ENCODE measurements at regions not wholly inside any gene's neighbourhood (a gene's known extent, or its start where the extent isn't known, plus 50 kb on each side); places are given as distances from the start of the nearest gene placed in this dataset.

GRCh38 chr20:51284871-51285270 is 257.6 kb downstream of the NFATC2 start:
- no peak for FAIRE-seq
- WGBS (ENCODE audit: missing lambda C conversion rate): 45% methylated on average over 6 of the region's 6 CpGs
- H3K4me1 ChIP-seq: no peaks in the 10 kb centered on the region
- H3K4me2 ChIP-seq: no peak overlapping the region
- DNase-seq (ENCODE audit: low read depth in 1 of 2, low spot score in 1 of 2): no peak
- TF ChIP-seq CBX2 (IDR thresholded peaks at IDR 0.05; ENCODE audit: borderline replicate concordance, low read depth) (no peak), ZNF302 (CRISPR knock-in tag; IDR thresholded peaks at IDR 0.05) (no peak), MAX (IDR thresholded peaks at IDR 0.05) (no peak), PHF8 (IDR thresholded peaks at IDR 0.05; ENCODE audit: borderline replicate concordance, low read depth) (no peak), JUN (IDR thresholded peaks at IDR 0.05) (no peak), GATA3 (IDR thresholded peaks at IDR 0.05; ENCODE audit: borderline replicate concordance) (no peak), POLR2A (IDR thresholded peaks at IDR 0.05; ENCODE audit: low read length) (no peak), HOXB5 (CRISPR knock-in tag; IDR thresholded peaks at IDR 0.05) (no peak), CEBPB (IDR thresholded peaks at IDR 0.05) (no peak), MYC (IDR thresholded peaks at IDR 0.05; ENCODE audit: borderline replicate concordance, low read length) (no peak), JUNB (IDR thresholded peaks at IDR 0.05) (no peak), POLR2AphosphoS2 (conservative IDR thresholded peaks at IDR 0.05; ENCODE audit: low read length) (no peak), ELK1 (IDR thresholded peaks at IDR 0.05; ENCODE audit: low read depth, low read length) (no peak), RARB (CRISPR knock-in tag; IDR thresholded peaks at IDR 0.05) (no peak), FOSB (CRISPR knock-in tag; IDR thresholded peaks at IDR 0.05) (no peak), FOXS1 (CRISPR knock-in tag; IDR thresholded peaks at IDR 0.05) (no peak)
- TF ChIP-seq, protein P1, sequence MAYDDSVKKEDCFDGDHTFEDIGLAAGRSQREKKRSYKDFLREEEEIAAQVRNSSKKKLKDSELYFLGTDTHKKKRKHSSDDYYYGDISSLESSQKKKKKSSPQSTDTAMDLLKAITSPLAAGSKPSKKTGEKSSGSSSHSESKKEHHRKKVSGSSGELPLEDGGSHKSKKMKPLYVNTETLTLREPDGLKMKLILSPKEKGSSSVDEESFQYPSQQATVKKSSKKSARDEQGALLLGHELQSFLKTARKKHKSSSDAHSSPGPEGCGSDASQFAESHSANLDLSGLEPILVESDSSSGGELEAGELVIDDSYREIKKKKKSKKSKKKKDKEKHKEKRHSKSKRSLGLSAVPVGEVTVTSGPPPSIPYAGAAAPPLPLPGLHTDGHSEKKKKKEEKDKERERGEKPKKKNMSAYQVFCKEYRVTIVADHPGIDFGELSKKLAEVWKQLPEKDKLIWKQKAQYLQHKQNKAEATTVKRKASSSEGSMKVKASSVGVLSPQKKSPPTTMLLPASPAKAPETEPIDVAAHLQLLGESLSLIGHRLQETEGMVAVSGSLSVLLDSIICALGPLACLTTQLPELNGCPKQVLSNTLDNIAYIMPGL (CRISPR knock-in tag; IDR thresholded peaks at IDR 0.05; ENCODE audit: borderline replicate concordance): no peak
- TF ChIP-seq, protein P2, sequence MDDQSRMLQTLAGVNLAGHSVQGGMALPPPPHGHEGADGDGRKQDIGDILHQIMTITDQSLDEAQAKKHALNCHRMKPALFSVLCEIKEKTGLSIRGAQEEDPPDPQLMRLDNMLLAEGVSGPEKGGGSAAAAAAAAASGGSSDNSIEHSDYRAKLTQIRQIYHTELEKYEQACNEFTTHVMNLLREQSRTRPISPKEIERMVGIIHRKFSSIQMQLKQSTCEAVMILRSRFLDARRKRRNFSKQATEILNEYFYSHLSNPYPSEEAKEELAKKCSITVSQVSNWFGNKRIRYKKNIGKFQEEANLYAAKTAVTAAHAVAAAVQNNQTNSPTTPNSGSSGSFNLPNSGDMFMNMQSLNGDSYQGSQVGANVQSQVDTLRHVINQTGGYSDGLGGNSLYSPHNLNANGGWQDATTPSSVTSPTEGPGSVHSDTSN (IDR thresholded peaks at IDR 0.05): no peak
- no peak overlapping the region for H3K4me3 ChIP-seq
- peaks cover 9% of the 10 kb centered on the region; the same call in 2 of the 3 replicates for H3K9me3 ChIP-seq
- no peak overlapping the region for H3K27ac ChIP-seq
- CTCF ChIA-PET: interaction anchor here (1.1 to 3.0 kb wide), 5 partner anchors 9 to 310 kb away, joined by 3 to 15 read pairs (median 4); no protein-coding TSS in a partner anchor
- POLR2A ChIA-PET: no interaction called here
- no peak for ATAC-seq

DNA sequence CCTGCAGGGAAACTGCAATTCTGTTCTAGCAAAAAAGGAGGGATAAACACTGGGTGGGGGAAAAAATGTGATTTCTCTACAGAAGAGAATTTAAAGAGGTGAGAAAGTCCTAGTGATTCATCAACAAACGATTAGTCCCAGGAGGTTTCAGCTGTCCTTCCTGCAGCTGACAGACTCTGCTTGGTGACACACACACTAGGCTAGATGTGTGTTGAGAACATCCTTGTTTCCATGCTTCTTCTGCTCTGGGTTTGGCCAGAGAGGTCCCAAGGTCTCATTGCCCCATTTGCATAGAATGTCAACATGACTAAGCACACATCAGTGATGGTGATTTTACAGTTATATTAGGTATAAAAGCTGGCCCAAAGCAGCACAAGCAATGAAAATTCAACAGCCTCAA is 258.3 kb downstream of the NFATC2 start:
- H3K27ac ChIP-seq: no peak overlapping the region
- TF ChIP-seq RARB (CRISPR knock-in tag; IDR thresholded peaks at IDR 0.05) (no peak), JUN (IDR thresholded peaks at IDR 0.05) (no peak), CBX8 (IDR thresholded peaks at IDR 0.05) (no peak), CBX2 (IDR thresholded peaks at IDR 0.05; ENCODE audit: borderline replicate concordance, low read depth) (no peak), TFCP2L1 (CRISPR knock-in tag; IDR thresholded peaks at IDR 0.05) (no peak), MAZ (IDR thresholded peaks at IDR 0.05; ENCODE audit: borderline replicate concordance, low read depth, low read length) (no peak), TP53 (CRISPR knock-in tag; IDR thresholded peaks at IDR 0.05) (no peak), ZNF302 (CRISPR knock-in tag; IDR thresholded peaks at IDR 0.05) (no peak), PHF8 (IDR thresholded peaks at IDR 0.05; ENCODE audit: borderline replicate concordance, low read depth) (no peak), CEBPB (IDR thresholded peaks at IDR 0.05) (no peak), BHLHE40 (IDR thresholded peaks at IDR 0.05; ENCODE audit: low read depth, low read length) (no peak), ESRRA (IDR thresholded peaks at IDR 0.05; ENCODE audit: borderline replicate concordance, low read length) (no peak)
- TF ChIP-seq, protein P3, sequence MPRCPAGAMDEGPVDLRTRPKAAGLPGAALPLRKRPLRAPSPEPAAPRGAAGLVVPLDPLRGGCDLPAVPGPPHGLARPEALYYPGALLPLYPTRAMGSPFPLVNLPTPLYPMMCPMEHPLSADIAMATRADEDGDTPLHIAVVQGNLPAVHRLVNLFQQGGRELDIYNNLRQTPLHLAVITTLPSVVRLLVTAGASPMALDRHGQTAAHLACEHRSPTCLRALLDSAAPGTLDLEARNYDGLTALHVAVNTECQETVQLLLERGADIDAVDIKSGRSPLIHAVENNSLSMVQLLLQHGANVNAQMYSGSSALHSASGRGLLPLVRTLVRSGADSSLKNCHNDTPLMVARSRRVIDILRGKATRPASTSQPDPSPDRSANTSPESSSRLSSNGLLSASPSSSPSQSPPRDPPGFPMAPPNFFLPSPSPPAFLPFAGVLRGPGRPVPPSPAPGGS (IDR thresholded peaks at IDR 0.05): no peak
- TF ChIP-seq, protein P4, sequence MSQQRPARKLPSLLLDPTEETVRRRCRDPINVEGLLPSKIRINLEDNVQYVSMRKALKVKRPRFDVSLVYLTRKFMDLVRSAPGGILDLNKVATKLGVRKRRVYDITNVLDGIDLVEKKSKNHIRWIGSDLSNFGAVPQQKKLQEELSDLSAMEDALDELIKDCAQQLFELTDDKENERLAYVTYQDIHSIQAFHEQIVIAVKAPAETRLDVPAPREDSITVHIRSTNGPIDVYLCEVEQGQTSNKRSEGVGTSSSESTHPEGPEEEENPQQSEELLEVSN (IDR thresholded peaks at IDR 0.05; ENCODE audit: borderline replicate concordance, low read depth): no peak
- FAIRE-seq (no peak), DNase-seq (ENCODE audit: low read depth in 1 of 2, low spot score in 1 of 2) (no peak), ATAC-seq (no peak)
- no peak overlapping the region for H3K4me2 ChIP-seq
- H3K4me1 ChIP-seq: no peaks in the 10 kb centered on the region
- ChIA-PET POLR2A (no interaction called here), CTCF (interaction anchor here (0.8 to 3.0 kb wide), 6 partner anchors 8 to 310 kb away, joined by 3 to 15 read pairs (median 4); no protein-coding TSS in a partner anchor)
- H3K4me3 ChIP-seq: no peak overlapping the region
- 0% methylated on average over 1 of the region's 1 CpG for WGBS (ENCODE audit: missing lambda C conversion rate)
- H3K9me3 ChIP-seq: peaks cover 5% of the 10 kb centered on the region; the same call in 2 of the 3 replicates
